Prostate gland (tissue), 2 donors: ENCODE measurements at regions not wholly inside any gene's neighbourhood (a gene's known extent, or its start where the extent isn't known, plus 50 kb on each side); places are given as distances from the start of the nearest gene placed in this dataset.

Source experiments
- DNase-seq: peaks from one replicate; pipeline ENCODE4 v3.0.0-alpha.2; 2019; ENCODE audit warnings: low spot score
- H3K27ac ChIP-seq, 2 donors: fragments of 200-600 bp; sonication (generic); 2 replicates each; pipeline ENCODE4 v1.5.1; 2017 to 2019
- H3K27me3 ChIP-seq: fragments of 200-600 bp; sonication (generic); replicated peaks from 2 replicates; pipeline ENCODE4 v1.5.1; 2019; ENCODE audit not compliant: insufficient read depth
- H3K36me3 ChIP-seq, 2 donors: fragments of 200-600 bp; sonication (generic); 1 replicate in 1 of 2; 2 replicates in 1 of 2; pipeline versions ENCODE4 v1.5.1 to v1.8.1; 2017 to 2019
- H3K4me1 ChIP-seq: fragments of 200-600 bp; sonication (generic); replicated peaks from 2 replicates; pipeline ENCODE4 v1.5.1; 2019
- H3K4me3 ChIP-seq, 2 donors: fragments of 200-600 bp; sonication (generic); 2 replicates each; pipeline ENCODE4 v1.5.1; 2017 to 2019
- H3K9me3 ChIP-seq: fragments of 200-600 bp; sonication (generic); 2 replicates; pipeline ENCODE4 v1.5.1; 2017
- CTCF ChIP-seq, 4 experiments: fragments of 200-600 bp in 2 of 4; fragments of 450-650 bp in 2 of 4; sonication (generic) in 2 of 4; IDR thresholded peaks; 1 replicate in 3 of 4; 2 replicates in 1 of 4; pipeline ENCODE4 v1.5.1; 2016 to 2019; ENCODE audit warnings: antibody characterized with exemption in 4 of 4, mild to moderate bottlenecking in 2 of 4, moderate library complexity in 2 of 4
- POLR2A ChIP-seq: fragments of 450-650 bp; IDR thresholded peaks from one replicate; pipeline ENCODE4 v1.6.1; 2016; ENCODE audit warnings: antibody characterized with exemption, mild to moderate bottlenecking
- POLR2AphosphoS5 ChIP-seq: sonication (generic); formaldehyde crosslinking; IDR thresholded peaks from one replicate; pipeline ENCODE4 v1.6.1; 2017; ENCODE audit warnings: antibody characterized with exemption
- WGBS: methylation state at CpG from one replicate; pipeline ENCODE4 v1.1.5; 2018; 5-methylcytosine and 5-hydroxymethylcytosine counted together
- intact Hi-C: fragments of 100-400 bp; cut with DNase I; formaldehyde crosslinking; loops from one replicate; pipeline ENCODE4 v1.14.2; 2022

- Histone ChIP-seq H3K36me3 (no peaks in the 10 kb centered on the region), H3K9me3 (no peaks in the 10 kb centered on the region), H3K4me1 (no peaks in the 10 kb centered on the region), H3K27ac (no peak overlapping the region), H3K27me3 (no peaks in the 10 kb centered on the region), H3K4me3 (no peak overlapping the region)
- no peak for TF ChIP-seq CTCF (IDR thresholded peaks at IDR 0.05)
- TF ChIP-seq POLR2A, result no peak
- TF ChIP-seq POLR2AphosphoS5, result no peak
- DNase-seq, result no peak
- 79% methylated on average over 4 of the region's 4 CpGs for WGBS
- intact Hi-C loops, result no loop called here
These were observed 206.0 kb downstream of the MTERF1 start for GRCh38 chr7:91674470-91674869.

GRCh38 chr7:91681718-91682117, 198.8 kb downstream of the MTERF1 start:
- no peak for TF ChIP-seq POLR2A
- no peak for TF ChIP-seq CTCF (IDR thresholded peaks at IDR 0.05)
- no peak for TF ChIP-seq POLR2AphosphoS5
- intact Hi-C loops, result no loop called here
- H3K27ac ChIP-seq, result no peak overlapping the region
- H3K4me3 ChIP-seq, result no peak overlapping the region
- no peaks in the 10 kb centered on the region for H3K36me3 ChIP-seq
- 96% methylated on average over 3 of the region's 3 CpGs for WGBS
- H3K4me1 ChIP-seq, result no peaks in the 10 kb centered on the region
- H3K9me3 ChIP-seq, result no peaks in the 10 kb centered on the region
- no peaks in the 10 kb centered on the region for H3K27me3 ChIP-seq
- no peak for DNase-seq

GRCh38 chr7:91683823-91684222, 196.7 kb downstream of the MTERF1 start:
- Histone ChIP-seq H3K36me3 (no peaks in the 10 kb centered on the region), H3K27me3 (no peaks in the 10 kb centered on the region), H3K27ac (no peak overlapping the region), H3K9me3 (no peaks in the 10 kb centered on the region), H3K4me1 (no peaks in the 10 kb centered on the region), H3K4me3 (no peak overlapping the region)
- intact Hi-C loops, result no loop called here
- TF ChIP-seq POLR2A (no peak), CTCF (IDR thresholded peaks at IDR 0.05) (no peak), POLR2AphosphoS5 (no peak)
- DNase-seq, result no peak

GRCh38 chr7:91685544-91685943, 195.0 kb downstream of the MTERF1 start:
- Histone ChIP-seq H3K9me3 (no peaks in the 10 kb centered on the region), H3K36me3 (no peaks in the 10 kb centered on the region), H3K4me1 (no peaks in the 10 kb centered on the region), H3K4me3 (no peak overlapping the region), H3K27me3 (no peaks in the 10 kb centered on the region), H3K27ac (no peak overlapping the region)
- no peak for DNase-seq
- no peak for TF ChIP-seq POLR2A
- no peak for TF ChIP-seq POLR2AphosphoS5
- no peak for TF ChIP-seq CTCF (IDR thresholded peaks at IDR 0.05)
- intact Hi-C loops, result no loop called here
- WGBS, result 74% methylated on average over 1 of the region's 1 CpG

- no peak for DNase-seq
- Histone ChIP-seq H3K9me3 (no peaks in the 10 kb centered on the region), H3K27me3 (no peaks in the 10 kb centered on the region), H3K4me1 (no peaks in the 10 kb centered on the region), H3K36me3 (no peaks in the 10 kb centered on the region), H3K4me3 (no peak overlapping the region), H3K27ac (no peak overlapping the region)
- WGBS, result 67% methylated on average over 1 of the region's 1 CpG
- intact Hi-C loops, result no loop called here
- TF ChIP-seq POLR2AphosphoS5 (no peak), CTCF (IDR thresholded peaks at IDR 0.05) (no peak), POLR2A (no peak)
These were observed 189.9 kb downstream of the MTERF1 start for GRCh38 chr7:91690541-91691070.
